IPS-NIHi7 (cell line): ENCODE measurements at regions not wholly inside any gene's neighbourhood (a gene's known extent, or its start where the extent isn't known, plus 50 kb on each side); places are given as distances from the start of the nearest gene placed in this dataset.

Experiments used
- DNase-seq: peaks from one replicate; pipeline ENCODE4 v3.0.0; 2012; ENCODE audit warnings: mixed read lengths; ENCODE audit errors: extremely low spot score

- DNase-seq, result no peak
Observed at GRCh38 chr2:42901076-42901640, 108.8 kb upstream of the HAAO start.

- DNase-seq, result no peak
Observed at GRCh38 chr2:42900289-42900891, 108.0 kb upstream of the HAAO start.

- no peak for DNase-seq
Observed at GRCh38 chr2:42897358-42897757, 105.0 kb upstream of the HAAO start.

GRCh38 chr2:42895791-42896135 lies 103.4 kb upstream of the HAAO start:
- DNase-seq, result no peak

GRCh38 chr2:42895134-42895790 lies 102.9 kb upstream of the HAAO start:
- DNase-seq, result no peak

GRCh38 chr2:42893047-42893758 lies 100.8 kb upstream of the HAAO start:
- no peak for DNase-seq

- DNase-seq, result no peak
Observed at GRCh38 chr2:42890791-42891355, 98.5 kb upstream of the HAAO start.

GRCh38 chr2:42888321-42889245 lies 96.2 kb upstream of the HAAO start:
- DNase-seq, result no peak

GRCh38 chr2:42886921-42887320 lies 94.5 kb upstream of the HAAO start:
- DNase-seq, result no peak

- DNase-seq, result no peak
Observed at GRCh38 chr2:42882756-42883155, 90.4 kb upstream of the HAAO start.

- no peak for DNase-seq
Observed at GRCh38 chr2:42881732-42882131, 89.3 kb upstream of the HAAO start.

GRCh38 chr2:42880738-42881690 lies 88.6 kb upstream of the HAAO start:
- DNase-seq, result no peak

GRCh38 chr2:42879913-42880737 lies 87.7 kb upstream of the HAAO start:
- no peak for DNase-seq

- DNase-seq, result no peak
Observed at GRCh38 chr2:42879121-42879705, 86.8 kb upstream of the HAAO start.

GRCh38 chr2:42878581-42878980 lies 86.2 kb upstream of the HAAO start:
- no peak for DNase-seq

GRCh38 chr2:42877936-42878335 lies 85.6 kb upstream of the HAAO start:
- no peak for DNase-seq

- no peak for DNase-seq
Observed at GRCh38 chr2:42877511-42877910, 85.1 kb upstream of the HAAO start.

GRCh38 chr2:42876326-42876751 lies 84.0 kb upstream of the HAAO start:
- no peak for DNase-seq

- DNase-seq, result no peak
Observed at GRCh38 chr2:42875880-42876279, 83.5 kb upstream of the HAAO start.
